Endothelial cell of umbilical vein (primary cell): ENCODE measurements at regions not wholly inside any gene's neighbourhood (a gene's known extent, or its start where the extent isn't known, plus 50 kb on each side); places are given as distances from the start of the nearest gene placed in this dataset.

Source experiments
- BruUV-seq: library from RNA; stranded (reverse); fragments of 400-500 nt; replicated peaks from 2 replicates; lab custom pipeline; 2021; lab: Mats Ljungman, UMichigan
- CTCF ChIA-PET: fragments of 300-600, 350-600 bp; sonication (Branson Sonifier 250); formaldehyde crosslinking; loops from one replicate; lab custom pipeline; 2021; ENCODE audit warnings: antibody characterized with exemption, inconsistent platforms; lab: Charles Lee
- POLR2A ChIA-PET: fragments of 300-600, 350-600 bp; sonication (Branson Sonifier 250); formaldehyde crosslinking; loops from one replicate; lab custom pipeline; 2021; ENCODE audit warnings: antibody characterized with exemption, inconsistent platforms; lab: Charles Lee
- DNase-seq: peaks from one replicate; pipeline ENCODE4 v3.0.0-alpha.2; 2011; ENCODE audit warnings: low read depth, low spot score
- FAIRE-seq: peaks from 2 replicates; lab custom pipeline; 2011; peaks lifted over from hg19 to GRCh38; lab: Jason Lieb, UNC
- H2AFZ ChIP-seq: 2 replicates; pipeline ENCODE4 v1.6.0; 2012; ENCODE audit warnings: low read depth, low read length, control low read depth, inconsistent platforms
- H3K27ac ChIP-seq: 2 replicates; pipeline ENCODE4 v1.5.1; 2011; ENCODE audit warnings: low read depth, mild to moderate bottlenecking, control low read depth, low read length, moderate library complexity; ENCODE audit not compliant: insufficient read depth
- H3K27me3 ChIP-seq, 2 experiments: 2 replicates each; pipeline versions ENCODE4 v1.6.0 to v1.6.1; 2011; ENCODE audit warnings: low read length in 2 of 2, mixed read lengths in 1 of 2; ENCODE audit not compliant: control insufficient read depth in 2 of 2, insufficient read depth in 2 of 2
- H3K36me3 ChIP-seq, 2 experiments: 2 replicates in 1 of 2; 3 replicates in 1 of 2; pipeline ENCODE4 v1.5.1; 2011; ENCODE audit warnings: low read length in 2 of 2, mild to moderate bottlenecking in 1 of 2, moderate library complexity in 1 of 2; ENCODE audit not compliant: control insufficient read depth in 2 of 2, insufficient read depth in 2 of 2; ENCODE audit errors: extremely low read depth in 1 of 2
- H3K4me1 ChIP-seq: 3 replicates; pipeline ENCODE4 v1.5.1; 2011; ENCODE audit warnings: mild to moderate bottlenecking, low read length; ENCODE audit not compliant: control insufficient read depth, insufficient read depth; ENCODE audit errors: extremely low read depth
- H3K4me2 ChIP-seq: 2 replicates; pipeline ENCODE4 v1.6.1; 2011; ENCODE audit warnings: low read length, control low read depth, mixed read lengths; ENCODE audit not compliant: insufficient read depth
- H3K4me3 ChIP-seq, 3 experiments: fragments of 200-600 bp in 1 of 3; sonication (generic), shearing (Covaris generic) in 1 of 3; replicated peaks in 1 of 3; 2 replicates each; pipeline ENCODE4 v1.5.1; 2011 to 2016; ENCODE audit warnings: control low read depth in 3 of 3, low read length in 3 of 3, mild to moderate bottlenecking in 2 of 3, inconsistent platforms in 1 of 3, low read depth in 1 of 3, moderate library complexity in 1 of 3; ENCODE audit not compliant: insufficient read depth in 1 of 3
- H3K79me2 ChIP-seq: 2 replicates; pipeline ENCODE4 v1.6.0; 2012; ENCODE audit warnings: low read length, inconsistent platforms; ENCODE audit not compliant: control insufficient read depth, insufficient read depth
- H3K9ac ChIP-seq: replicated peaks from 2 replicates; pipeline ENCODE3; 2011; ENCODE audit warnings: low read length, control low read depth; ENCODE audit not compliant: insufficient read depth; ENCODE audit errors: extremely low read depth
- H3K9me1 ChIP-seq: replicated peaks from 3 replicates; pipeline ENCODE4 v1.6.0; 2011; ENCODE audit warnings: mild to moderate bottlenecking, low read length; ENCODE audit not compliant: control insufficient read depth, insufficient read depth; ENCODE audit errors: extremely low read depth
- H3K9me3 ChIP-seq: replicated peaks from 2 replicates; pipeline ENCODE4 v1.5.1; 2012; ENCODE audit warnings: low read length, inconsistent platforms; ENCODE audit not compliant: control insufficient read depth, insufficient read depth
- H4K20me1 ChIP-seq: replicated peaks from 2 replicates; pipeline ENCODE3; 2011; ENCODE audit warnings: mild to moderate bottlenecking, low read length; ENCODE audit not compliant: control insufficient read depth, insufficient read depth; ENCODE audit errors: extremely low read depth
- EZH2 ChIP-seq: IDR thresholded peaks from 2 replicates; pipeline ENCODE4 v1.6.1; 2012; ENCODE audit warnings: borderline replicate concordance, low read depth, mild to moderate bottlenecking, moderate library complexity, low read length, inconsistent platforms; ENCODE audit not compliant: severe bottlenecking
- FOS ChIP-seq: IDR thresholded peaks from 2 replicates; pipeline ENCODE4 v1.6.1; 2011; ENCODE audit warnings: mild to moderate bottlenecking, low read length, moderate library complexity, borderline replicate concordance; ENCODE audit not compliant: insufficient read depth
- GATA2 ChIP-seq: IDR thresholded peaks from 2 replicates; pipeline ENCODE4 v1.7.0; 2011; ENCODE audit warnings: low read depth, mild to moderate bottlenecking, moderate library complexity, mixed read lengths, low read length; ENCODE audit not compliant: insufficient read length, insufficient read depth
- JUN ChIP-seq: IDR thresholded peaks from 2 replicates; pipeline ENCODE4 v1.6.1; 2011; ENCODE audit warnings: borderline replicate concordance, low read depth; ENCODE audit not compliant: insufficient read length, insufficient read depth
- MYC ChIP-seq: IDR thresholded peaks from one replicate; pipeline ENCODE4 v1.6.1; 2011; ENCODE audit warnings: mild to moderate bottlenecking, low read depth, low read length
- POLR2A ChIP-seq: IDR thresholded peaks from 2 replicates; pipeline ENCODE4 v1.6.1; 2012; ENCODE audit warnings: low read depth, mild to moderate bottlenecking, control low read depth, low read length
- POLR2AphosphoS5 ChIP-seq: IDR thresholded peaks from 2 replicates; pipeline ENCODE4 v1.6.1; 2012; ENCODE audit warnings: low read depth, mild to moderate bottlenecking, control low read depth, low read length, moderate library complexity; ENCODE audit not compliant: insufficient read depth
- dilution Hi-C: fragments of 300-500 bp; cut with MboI; formaldehyde crosslinking; loops from one replicate; pipeline ENCODE4 v1.15.0; 2019; ENCODE audit warnings: low sequenced_read_pairs; ENCODE audit not compliant: extremely low pct_ligation_motif_present
- intact Hi-C: fragments of 100-400 bp; cut with micrococcal nuclease; formaldehyde crosslinking; loops from one replicate; pipeline ENCODE4 v1.10.0; 2022
- TF ChIP-seq, protein P1 (sequence below): IDR thresholded peaks from 2 replicates; pipeline ENCODE4 v1.6.1; 2011; ENCODE audit not compliant: insufficient read depth, insufficient read length
- TF ChIP-seq, protein P2 (sequence below), 2 donors: IDR thresholded peaks; 1 replicate in 1 of 2; 2 replicates in 1 of 2; pipeline ENCODE4 v1.5.1; 2011; ENCODE audit warnings: low read length in 2 of 2, mild to moderate bottlenecking in 2 of 2, moderate library complexity in 2 of 2, control low read depth in 1 of 2, inconsistent platforms in 1 of 2, low read depth in 1 of 2; ENCODE audit not compliant: insufficient read depth in 1 of 2; ENCODE audit errors: extremely low read depth in 1 of 2

DNA sequence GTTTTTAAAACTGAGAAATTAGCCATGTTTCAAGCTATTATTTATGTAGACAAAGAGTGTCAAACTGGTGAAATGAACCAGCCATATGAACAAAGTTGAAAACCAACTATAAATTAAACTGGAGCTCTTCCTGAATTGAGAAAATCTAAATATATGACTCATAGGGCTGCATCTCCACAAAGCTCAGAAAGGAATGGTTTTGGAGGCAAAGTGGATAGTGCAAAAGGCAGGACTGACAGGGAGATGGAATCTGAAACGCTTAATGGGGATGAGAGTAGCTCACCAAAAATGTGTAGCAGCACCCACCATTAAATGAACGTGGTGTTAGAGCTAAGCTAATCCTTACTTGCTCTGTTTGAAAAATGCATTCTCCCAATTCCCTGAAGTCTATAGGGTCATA, 1066.0 kb downstream of the AGBL1 start:
- CTCF ChIA-PET, result no interaction called here
- Histone ChIP-seq H3K27ac (no peak overlapping the region), H3K27me3 (no peaks in the 10 kb centered on the region), H3K4me3 (no peak overlapping the region), H3K4me1 (no peaks in the 10 kb centered on the region), H3K9ac (no peak overlapping the region), H3K4me2 (no peak overlapping the region), H3K9me1 (no peaks in the 10 kb centered on the region), H2AFZ (no peak overlapping the region), H4K20me1 (no peaks in the 10 kb centered on the region), H3K9me3 (peaks cover 2% of the 10 kb centered on the region), H3K79me2 (no peaks in the 10 kb centered on the region), H3K36me3 (no peaks in the 10 kb centered on the region)
- POLR2A ChIA-PET, result no interaction called here
- no peak for TF ChIP-seq FOS
- TF ChIP-seq POLR2A, result no peak
- no peak for TF ChIP-seq EZH2
- TF ChIP-seq, protein P1, sequence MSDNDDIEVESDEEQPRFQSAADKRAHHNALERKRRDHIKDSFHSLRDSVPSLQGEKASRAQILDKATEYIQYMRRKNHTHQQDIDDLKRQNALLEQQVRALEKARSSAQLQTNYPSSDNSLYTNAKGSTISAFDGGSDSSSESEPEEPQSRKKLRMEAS, result no peak
- TF ChIP-seq, protein P2, sequence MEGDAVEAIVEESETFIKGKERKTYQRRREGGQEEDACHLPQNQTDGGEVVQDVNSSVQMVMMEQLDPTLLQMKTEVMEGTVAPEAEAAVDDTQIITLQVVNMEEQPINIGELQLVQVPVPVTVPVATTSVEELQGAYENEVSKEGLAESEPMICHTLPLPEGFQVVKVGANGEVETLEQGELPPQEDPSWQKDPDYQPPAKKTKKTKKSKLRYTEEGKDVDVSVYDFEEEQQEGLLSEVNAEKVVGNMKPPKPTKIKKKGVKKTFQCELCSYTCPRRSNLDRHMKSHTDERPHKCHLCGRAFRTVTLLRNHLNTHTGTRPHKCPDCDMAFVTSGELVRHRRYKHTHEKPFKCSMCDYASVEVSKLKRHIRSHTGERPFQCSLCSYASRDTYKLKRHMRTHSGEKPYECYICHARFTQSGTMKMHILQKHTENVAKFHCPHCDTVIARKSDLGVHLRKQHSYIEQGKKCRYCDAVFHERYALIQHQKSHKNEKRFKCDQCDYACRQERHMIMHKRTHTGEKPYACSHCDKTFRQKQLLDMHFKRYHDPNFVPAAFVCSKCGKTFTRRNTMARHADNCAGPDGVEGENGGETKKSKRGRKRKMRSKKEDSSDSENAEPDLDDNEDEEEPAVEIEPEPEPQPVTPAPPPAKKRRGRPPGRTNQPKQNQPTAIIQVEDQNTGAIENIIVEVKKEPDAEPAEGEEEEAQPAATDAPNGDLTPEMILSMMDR (IDR thresholded peaks at IDR 0.05; ENCODE audit: extremely low read depth in 1 of 2, insufficient read depth in 1 of 2, low read depth in 1 of 2, low read length in 2 of 2), result no peak
- TF ChIP-seq MYC, result no peak
- TF ChIP-seq JUN, result no peak
- no peak for TF ChIP-seq GATA2
- no peak for TF ChIP-seq POLR2AphosphoS5
- no TSS peak for BruUV-seq
- DNase-seq (no peak), FAIRE-seq (no peak)
- intact Hi-C loops (no loop called here), dilution Hi-C loops (no loop called here)
